WTC11 (cell line): ENCODE measurements at regions not wholly inside any gene's neighbourhood (a gene's known extent, or its start where the extent isn't known, plus 50 kb on each side); places are given as distances from the start of the nearest gene placed in this dataset.

Source experiments
- ATAC-seq: fragments of 200-7000 bp; cut with Tn5 transposase; 2 replicates; pipeline ENCODE4 v1.10.0; 2021; ENCODE audit warnings: mild to moderate bottlenecking, moderate library complexity
- CTCF ChIA-PET: fragments of 300-600 bp; sonication (Branson Sonifier 250); formaldehyde crosslinking; loops from one replicate; lab custom pipeline; 2021; ENCODE audit warnings: antibody characterized with exemption; lab: Charles Lee
- POLR2A ChIA-PET: fragments of 350-600 bp; sonication (Branson Sonifier 250); formaldehyde crosslinking; loops from one replicate; lab custom pipeline; 2021; ENCODE audit warnings: antibody characterized with exemption; lab: Charles Lee
- DNase-seq: peaks from one replicate; pipeline ENCODE4 v3.0.0; 2021; ENCODE audit warnings: low spot score
- H3K27ac Mint-ChIP-seq: 2 replicates; pipeline ENCODE4 v1.8.0; 2021; ENCODE audit warnings: mixed read lengths
- H3K27me3 Mint-ChIP-seq: 2 replicates; pipeline ENCODE4 v1.8.0; 2021; ENCODE audit warnings: low read depth, mild to moderate bottlenecking, moderate library complexity, mixed read lengths
- H3K36me3 Mint-ChIP-seq: 2 replicates; pipeline ENCODE4 v1.8.0; 2021; ENCODE audit warnings: mixed read lengths
- H3K4me1 Mint-ChIP-seq: 2 replicates; pipeline ENCODE4 v1.8.0; 2022; ENCODE audit warnings: mixed read lengths
- H3K4me3 Mint-ChIP-seq: 2 replicates; pipeline ENCODE4 v1.8.0; 2021; ENCODE audit warnings: mild to moderate bottlenecking, moderate library complexity, mixed read lengths
- H3K9me3 Mint-ChIP-seq: 2 replicates; pipeline ENCODE4 v1.8.0; 2021; ENCODE audit warnings: mixed read lengths
- CBFB ChIP-seq: sonication (generic); formaldehyde crosslinking; IDR thresholded peaks from 2 replicates; pipeline ENCODE4 v1.8.1; 2022; ENCODE audit warnings: mild to moderate bottlenecking, low read depth, missing genetic modification reagents
- FOXJ3 ChIP-seq: sonication (generic); formaldehyde crosslinking; IDR thresholded peaks from 2 replicates; pipeline ENCODE4 v1.9.0; 2021; ENCODE audit warnings: missing genetic modification reagents, mild to moderate bottlenecking, borderline replicate concordance
- GABPB1 ChIP-seq: sonication (generic); formaldehyde crosslinking; IDR thresholded peaks from 2 replicates; pipeline ENCODE4 v1.8.1; 2023; ENCODE audit warnings: mild to moderate bottlenecking, missing genetic modification reagents
- GRHL2 ChIP-seq: fragments of 250-450 bp; sonication (Bioruptor Pico); IDR thresholded peaks from 2 replicates; pipeline ENCODE4 v1.8.0; 2022; ENCODE audit warnings: mild to moderate bottlenecking, moderate library complexity; ENCODE audit not compliant: insufficient replicate concordance, severe bottlenecking
- GTF2I ChIP-seq: fragments of 250-450 bp; sonication (Bioruptor Pico); conservative IDR thresholded peaks from 2 replicates; pipeline ENCODE4 v1.4.0; 2021; ENCODE audit warnings: mild to moderate bottlenecking
- JAZF1 ChIP-seq: fragments of 250-450 bp; sonication (Bioruptor Pico); IDR thresholded peaks from 2 replicates; pipeline ENCODE4 v1.9.0; 2021; ENCODE audit warnings: moderate library complexity, mild to moderate bottlenecking, inconsistent platforms
- KAT7 ChIP-seq: sonication (generic); formaldehyde crosslinking; IDR thresholded peaks from 2 replicates; pipeline ENCODE4 v1.8.1; 2023; ENCODE audit warnings: missing genetic modification reagents, mild to moderate bottlenecking, borderline replicate concordance
- NFE2L1 ChIP-seq: sonication (generic); formaldehyde crosslinking; IDR thresholded peaks from 2 replicates; pipeline ENCODE4 v1.8.1; 2023; ENCODE audit warnings: missing genetic modification reagents
- OVOL2 ChIP-seq: fragments of 250-450 bp; sonication (Bioruptor Pico); IDR thresholded peaks from 2 replicates; pipeline ENCODE4 v1.9.0; 2021; ENCODE audit warnings: mild to moderate bottlenecking, borderline replicate concordance
- SMAD4 ChIP-seq: sonication (generic); formaldehyde crosslinking; IDR thresholded peaks from 2 replicates; pipeline ENCODE4 v1.8.0; 2022; ENCODE audit warnings: mild to moderate bottlenecking, missing genetic modification reagents
- TEAD4 ChIP-seq: sonication (generic); formaldehyde crosslinking; IDR thresholded peaks from 2 replicates; pipeline ENCODE4 v1.8.0; 2022; ENCODE audit warnings: mild to moderate bottlenecking, missing genetic modification reagents
- TP53 ChIP-seq: sonication (generic); formaldehyde crosslinking; IDR thresholded peaks from 2 replicates; pipeline ENCODE4 v1.8.1; 2023; ENCODE audit warnings: mild to moderate bottlenecking, missing genetic modification reagents
- ZBTB21 ChIP-seq: sonication (generic); formaldehyde crosslinking; IDR thresholded peaks from 2 replicates; pipeline ENCODE4 v1.8.1; 2023; ENCODE audit warnings: mild to moderate bottlenecking, missing genetic modification reagents, borderline replicate concordance
- ZNF423 ChIP-seq: fragments of 250-450 bp; sonication (Bioruptor Pico); IDR thresholded peaks from 2 replicates; pipeline ENCODE4 v2.1.2; 2022; ENCODE audit warnings: mild to moderate bottlenecking, moderate library complexity
- TF ChIP-seq, protein P1 (sequence below): sonication (generic); formaldehyde crosslinking; IDR thresholded peaks from 2 replicates; pipeline ENCODE4 v1.8.0; 2022; ENCODE audit warnings: missing genetic modification reagents
- TF ChIP-seq, protein P2 (sequence below): sonication (generic); formaldehyde crosslinking; IDR thresholded peaks from 2 replicates; pipeline ENCODE4 v1.8.1; 2023; ENCODE audit warnings: mild to moderate bottlenecking, moderate library complexity, missing genetic modification reagents
- TF ChIP-seq, protein P3 (sequence below): sonication (generic); formaldehyde crosslinking; IDR thresholded peaks from 2 replicates; pipeline ENCODE4 v1.8.1; 2023; ENCODE audit warnings: mild to moderate bottlenecking, missing genetic modification reagents
- TF ChIP-seq, protein P4 (sequence below): sonication (generic); formaldehyde crosslinking; IDR thresholded peaks from 2 replicates; pipeline ENCODE4 v1.8.1; 2023; ENCODE audit warnings: mild to moderate bottlenecking, missing genetic modification reagents, borderline replicate concordance
- TF ChIP-seq, protein P5 (sequence below): sonication (generic); formaldehyde crosslinking; IDR thresholded peaks from 2 replicates; pipeline ENCODE4 v1.8.1; 2022; ENCODE audit warnings: low read depth, missing genetic modification reagents, borderline replicate concordance
- TF ChIP-seq, protein P6 (sequence below): fragments of 250-450 bp; sonication (Bioruptor Pico); IDR thresholded peaks from 2 replicates; pipeline ENCODE4 v1.9.0; 2021; ENCODE audit warnings: mild to moderate bottlenecking

DNA sequence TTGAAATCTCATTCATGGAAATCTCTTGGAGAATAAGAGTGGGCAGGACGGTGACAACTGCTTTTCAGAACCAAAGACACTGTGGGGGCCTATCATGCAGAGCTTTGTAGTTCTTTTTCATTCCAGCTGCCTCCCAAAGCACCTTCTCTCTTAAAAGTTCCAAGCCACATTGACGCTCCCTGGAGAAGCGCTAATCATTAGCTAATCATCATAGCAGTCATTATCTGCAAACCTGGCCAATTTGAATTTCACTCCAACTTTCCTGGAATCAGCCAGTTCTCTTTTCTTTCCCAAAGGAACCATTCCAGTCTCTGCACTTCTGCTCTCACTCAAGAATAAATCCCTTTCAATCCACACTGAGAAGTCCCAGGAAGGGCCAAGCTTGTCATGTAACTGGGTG lies 1144.1 kb upstream of the IGFBP7 start:
- ChIA-PET POLR2A (no interaction called here), CTCF (no interaction called here)
- Mint-ChIP-seq H3K27me3 (no peaks in the 10 kb centered on the region), H3K27ac (no peak overlapping the region), H3K4me1 (peaks cover under 1% of the 10 kb centered on the region), H3K36me3 (no peaks in the 10 kb centered on the region), H3K9me3 (peaks cover 12% of the 10 kb centered on the region), H3K4me3 (no peak overlapping the region)
- TF ChIP-seq GRHL2 (CRISPR knock-in tag): no peak
- no peak for ATAC-seq
- DNase-seq: no peak

DNA sequence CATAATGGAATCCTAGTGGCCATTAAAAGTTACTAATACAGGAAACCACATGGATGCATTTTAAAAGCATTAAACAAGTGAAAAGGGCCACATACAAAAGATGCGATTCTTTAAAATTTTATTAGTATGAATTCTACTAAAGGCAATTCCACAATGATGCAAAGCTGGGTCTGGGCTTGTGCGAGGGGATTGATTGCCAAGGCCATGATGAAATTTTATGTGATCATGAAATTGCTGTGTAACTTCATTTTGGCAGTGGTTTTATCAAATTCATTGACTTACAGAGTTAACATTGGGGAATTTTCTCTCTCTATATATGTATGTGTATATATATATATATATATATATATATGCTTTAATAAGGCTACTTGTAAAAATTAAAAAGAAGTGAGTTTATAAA lies 1142.5 kb upstream of the IGFBP7 start:
- ChIA-PET POLR2A (no interaction called here), CTCF (no interaction called here)
- Mint-ChIP-seq H3K27ac (no peak overlapping the region), H3K36me3 (no peaks in the 10 kb centered on the region), H3K27me3 (no peaks in the 10 kb centered on the region), H3K4me1 (peaks cover 6% of the 10 kb centered on the region), H3K9me3 (peaks cover 7% of the 10 kb centered on the region), H3K4me3 (no peak overlapping the region)
- TF ChIP-seq CBFB (CRISPR knock-in tag) (no peak), SMAD4 (no peak), GTF2I (no peak)
- TF ChIP-seq, protein P1, sequence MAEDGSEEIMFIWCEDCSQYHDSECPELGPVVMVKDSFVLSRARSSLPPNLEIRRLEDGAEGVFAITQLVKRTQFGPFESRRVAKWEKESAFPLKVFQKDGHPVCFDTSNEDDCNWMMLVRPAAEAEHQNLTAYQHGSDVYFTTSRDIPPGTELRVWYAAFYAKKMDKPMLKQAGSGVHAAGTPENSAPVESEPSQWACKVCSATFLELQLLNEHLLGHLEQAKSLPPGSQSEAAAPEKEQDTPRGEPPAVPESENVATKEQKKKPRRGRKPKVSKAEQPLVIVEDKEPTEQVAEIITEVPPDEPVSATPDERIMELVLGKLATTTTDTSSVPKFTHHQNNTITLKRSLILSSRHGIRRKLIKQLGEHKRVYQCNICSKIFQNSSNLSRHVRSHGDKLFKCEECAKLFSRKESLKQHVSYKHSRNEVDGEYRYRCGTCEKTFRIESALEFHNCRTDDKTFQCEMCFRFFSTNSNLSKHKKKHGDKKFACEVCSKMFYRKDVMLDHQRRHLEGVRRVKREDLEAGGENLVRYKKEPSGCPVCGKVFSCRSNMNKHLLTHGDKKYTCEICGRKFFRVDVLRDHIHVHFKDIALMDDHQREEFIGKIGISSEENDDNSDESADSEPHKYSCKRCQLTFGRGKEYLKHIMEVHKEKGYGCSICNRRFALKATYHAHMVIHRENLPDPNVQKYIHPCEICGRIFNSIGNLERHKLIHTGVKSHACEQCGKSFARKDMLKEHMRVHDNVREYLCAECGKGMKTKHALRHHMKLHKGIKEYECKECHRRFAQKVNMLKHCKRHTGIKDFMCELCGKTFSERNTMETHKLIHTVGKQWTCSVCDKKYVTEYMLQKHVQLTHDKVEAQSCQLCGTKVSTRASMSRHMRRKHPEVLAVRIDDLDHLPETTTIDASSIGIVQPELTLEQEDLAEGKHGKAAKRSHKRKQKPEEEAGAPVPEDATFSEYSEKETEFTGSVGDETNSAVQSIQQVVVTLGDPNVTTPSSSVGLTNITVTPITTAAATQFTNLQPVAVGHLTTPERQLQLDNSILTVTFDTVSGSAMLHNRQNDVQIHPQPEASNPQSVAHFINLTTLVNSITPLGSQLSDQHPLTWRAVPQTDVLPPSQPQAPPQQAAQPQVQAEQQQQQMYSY (CRISPR knock-in tag): no peak
- TF ChIP-seq, protein P2, sequence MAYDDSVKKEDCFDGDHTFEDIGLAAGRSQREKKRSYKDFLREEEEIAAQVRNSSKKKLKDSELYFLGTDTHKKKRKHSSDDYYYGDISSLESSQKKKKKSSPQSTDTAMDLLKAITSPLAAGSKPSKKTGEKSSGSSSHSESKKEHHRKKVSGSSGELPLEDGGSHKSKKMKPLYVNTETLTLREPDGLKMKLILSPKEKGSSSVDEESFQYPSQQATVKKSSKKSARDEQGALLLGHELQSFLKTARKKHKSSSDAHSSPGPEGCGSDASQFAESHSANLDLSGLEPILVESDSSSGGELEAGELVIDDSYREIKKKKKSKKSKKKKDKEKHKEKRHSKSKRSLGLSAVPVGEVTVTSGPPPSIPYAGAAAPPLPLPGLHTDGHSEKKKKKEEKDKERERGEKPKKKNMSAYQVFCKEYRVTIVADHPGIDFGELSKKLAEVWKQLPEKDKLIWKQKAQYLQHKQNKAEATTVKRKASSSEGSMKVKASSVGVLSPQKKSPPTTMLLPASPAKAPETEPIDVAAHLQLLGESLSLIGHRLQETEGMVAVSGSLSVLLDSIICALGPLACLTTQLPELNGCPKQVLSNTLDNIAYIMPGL (CRISPR knock-in tag): no peak
- ATAC-seq (no peak), DNase-seq (no peak)

DNA sequence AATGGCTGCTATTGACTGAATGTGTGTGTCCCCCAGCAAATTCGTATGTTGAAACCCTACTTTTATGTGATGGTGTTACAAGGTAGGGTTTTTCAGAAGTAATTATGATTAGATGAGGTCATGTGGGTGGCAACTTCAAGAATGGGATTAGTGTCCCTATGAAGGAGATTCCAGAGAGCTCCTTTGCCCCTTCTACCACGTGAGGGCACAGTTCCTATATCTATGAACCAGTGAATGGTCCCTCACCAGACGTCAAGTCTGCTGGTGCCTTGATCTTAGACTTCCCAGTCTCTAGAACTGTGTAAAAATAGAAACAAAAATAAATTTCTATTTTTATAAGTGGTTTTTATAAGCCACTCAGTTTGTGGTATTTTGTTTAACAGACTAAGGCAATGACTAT lies 1137.6 kb upstream of the IGFBP7 start:
- H3K27ac Mint-ChIP-seq: no peak overlapping the region
- H3K36me3 Mint-ChIP-seq: no peaks in the 10 kb centered on the region
- DNase-seq (peak; percentile 27), ATAC-seq (peak; percentile 71)
- CTCF ChIA-PET: interaction anchor here (0.6 to 1.5 kb wide), 3 partner anchors 759 to 1210 kb away, joined by 3 to 4 read pairs (median 3); no protein-coding TSS in a partner anchor
- H3K9me3 Mint-ChIP-seq: peaks cover 23% of the 10 kb centered on the region
- H3K4me3 Mint-ChIP-seq: no peak overlapping the region
- POLR2A ChIA-PET: no interaction called here
- no peaks in the 10 kb centered on the region for H3K27me3 Mint-ChIP-seq
- H3K4me1 Mint-ChIP-seq: peaks cover 6% of the 10 kb centered on the region
- no peak for TF ChIP-seq OVOL2 (CRISPR knock-in tag)
- TF ChIP-seq ZBTB21: no peak
- TF ChIP-seq GABPB1 (CRISPR knock-in tag): no peak
- no peak for TF ChIP-seq FOXJ3
- TF ChIP-seq, protein P3, sequence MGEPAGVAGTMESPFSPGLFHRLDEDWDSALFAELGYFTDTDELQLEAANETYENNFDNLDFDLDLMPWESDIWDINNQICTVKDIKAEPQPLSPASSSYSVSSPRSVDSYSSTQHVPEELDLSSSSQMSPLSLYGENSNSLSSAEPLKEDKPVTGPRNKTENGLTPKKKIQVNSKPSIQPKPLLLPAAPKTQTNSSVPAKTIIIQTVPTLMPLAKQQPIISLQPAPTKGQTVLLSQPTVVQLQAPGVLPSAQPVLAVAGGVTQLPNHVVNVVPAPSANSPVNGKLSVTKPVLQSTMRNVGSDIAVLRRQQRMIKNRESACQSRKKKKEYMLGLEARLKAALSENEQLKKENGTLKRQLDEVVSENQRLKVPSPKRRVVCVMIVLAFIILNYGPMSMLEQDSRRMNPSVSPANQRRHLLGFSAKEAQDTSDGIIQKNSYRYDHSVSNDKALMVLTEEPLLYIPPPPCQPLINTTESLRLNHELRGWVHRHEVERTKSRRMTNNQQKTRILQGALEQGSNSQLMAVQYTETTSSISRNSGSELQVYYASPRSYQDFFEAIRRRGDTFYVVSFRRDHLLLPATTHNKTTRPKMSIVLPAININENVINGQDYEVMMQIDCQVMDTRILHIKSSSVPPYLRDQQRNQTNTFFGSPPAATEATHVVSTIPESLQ (CRISPR knock-in tag): no peak
- TF ChIP-seq, protein P4, sequence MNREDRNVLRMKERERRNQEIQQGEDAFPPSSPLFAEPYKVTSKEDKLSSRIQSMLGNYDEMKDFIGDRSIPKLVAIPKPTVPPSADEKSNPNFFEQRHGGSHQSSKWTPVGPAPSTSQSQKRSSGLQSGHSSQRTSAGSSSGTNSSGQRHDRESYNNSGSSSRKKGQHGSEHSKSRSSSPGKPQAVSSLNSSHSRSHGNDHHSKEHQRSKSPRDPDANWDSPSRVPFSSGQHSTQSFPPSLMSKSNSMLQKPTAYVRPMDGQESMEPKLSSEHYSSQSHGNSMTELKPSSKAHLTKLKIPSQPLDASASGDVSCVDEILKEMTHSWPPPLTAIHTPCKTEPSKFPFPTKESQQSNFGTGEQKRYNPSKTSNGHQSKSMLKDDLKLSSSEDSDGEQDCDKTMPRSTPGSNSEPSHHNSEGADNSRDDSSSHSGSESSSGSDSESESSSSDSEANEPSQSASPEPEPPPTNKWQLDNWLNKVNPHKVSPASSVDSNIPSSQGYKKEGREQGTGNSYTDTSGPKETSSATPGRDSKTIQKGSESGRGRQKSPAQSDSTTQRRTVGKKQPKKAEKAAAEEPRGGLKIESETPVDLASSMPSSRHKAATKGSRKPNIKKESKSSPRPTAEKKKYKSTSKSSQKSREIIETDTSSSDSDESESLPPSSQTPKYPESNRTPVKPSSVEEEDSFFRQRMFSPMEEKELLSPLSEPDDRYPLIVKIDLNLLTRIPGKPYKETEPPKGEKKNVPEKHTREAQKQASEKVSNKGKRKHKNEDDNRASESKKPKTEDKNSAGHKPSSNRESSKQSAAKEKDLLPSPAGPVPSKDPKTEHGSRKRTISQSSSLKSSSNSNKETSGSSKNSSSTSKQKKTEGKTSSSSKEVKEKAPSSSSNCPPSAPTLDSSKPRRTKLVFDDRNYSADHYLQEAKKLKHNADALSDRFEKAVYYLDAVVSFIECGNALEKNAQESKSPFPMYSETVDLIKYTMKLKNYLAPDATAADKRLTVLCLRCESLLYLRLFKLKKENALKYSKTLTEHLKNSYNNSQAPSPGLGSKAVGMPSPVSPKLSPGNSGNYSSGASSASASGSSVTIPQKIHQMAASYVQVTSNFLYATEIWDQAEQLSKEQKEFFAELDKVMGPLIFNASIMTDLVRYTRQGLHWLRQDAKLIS (CRISPR knock-in tag): no peak
- TF ChIP-seq TEAD4 (CRISPR knock-in tag): no peak
- no peak for TF ChIP-seq NFE2L1 (CRISPR knock-in tag)
- TF ChIP-seq, protein P5, sequence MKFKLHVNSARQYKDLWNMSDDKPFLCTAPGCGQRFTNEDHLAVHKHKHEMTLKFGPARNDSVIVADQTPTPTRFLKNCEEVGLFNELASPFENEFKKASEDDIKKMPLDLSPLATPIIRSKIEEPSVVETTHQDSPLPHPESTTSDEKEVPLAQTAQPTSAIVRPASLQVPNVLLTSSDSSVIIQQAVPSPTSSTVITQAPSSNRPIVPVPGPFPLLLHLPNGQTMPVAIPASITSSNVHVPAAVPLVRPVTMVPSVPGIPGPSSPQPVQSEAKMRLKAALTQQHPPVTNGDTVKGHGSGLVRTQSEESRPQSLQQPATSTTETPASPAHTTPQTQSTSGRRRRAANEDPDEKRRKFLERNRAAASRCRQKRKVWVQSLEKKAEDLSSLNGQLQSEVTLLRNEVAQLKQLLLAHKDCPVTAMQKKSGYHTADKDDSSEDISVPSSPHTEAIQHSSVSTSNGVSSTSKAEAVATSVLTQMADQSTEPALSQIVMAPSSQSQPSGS: no peak
- TF ChIP-seq JAZF1 (CRISPR knock-in tag): no peak
- TF ChIP-seq TP53 (CRISPR knock-in tag): no peak
- TF ChIP-seq KAT7 (CRISPR knock-in tag): no peak
- TF ChIP-seq, protein P6, sequence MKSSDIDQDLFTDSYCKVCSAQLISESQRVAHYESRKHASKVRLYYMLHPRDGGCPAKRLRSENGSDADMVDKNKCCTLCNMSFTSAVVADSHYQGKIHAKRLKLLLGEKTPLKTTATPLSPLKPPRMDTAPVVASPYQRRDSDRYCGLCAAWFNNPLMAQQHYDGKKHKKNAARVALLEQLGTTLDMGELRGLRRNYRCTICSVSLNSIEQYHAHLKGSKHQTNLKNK (CRISPR knock-in tag): no peak
- TF ChIP-seq ZNF423 (CRISPR knock-in tag): no peak
